GM19463 (cell line): ENCODE measurements at regions not wholly inside any gene's neighbourhood (a gene's known extent, or its start where the extent isn't known, plus 50 kb on each side); places are given as distances from the start of the nearest gene placed in this dataset.
A peak's percentile ranks its signal among the peaks of the same experiment; 100 is the strongest.
"Not testable (repeated sequence)": the region's sequence is repeated elsewhere in the genome, so short reads cannot be mapped to it uniquely, and the experiment has no call there.

Experiments used
- ATAC-seq: cut with Tn5 transposase; IDR thresholded peaks from one replicate; pipeline ENCODE4 v1.9.1; 2021; ENCODE audit warnings: mild to moderate bottlenecking, moderate library complexity; ENCODE audit not compliant: unreplicated experiment

DNA sequence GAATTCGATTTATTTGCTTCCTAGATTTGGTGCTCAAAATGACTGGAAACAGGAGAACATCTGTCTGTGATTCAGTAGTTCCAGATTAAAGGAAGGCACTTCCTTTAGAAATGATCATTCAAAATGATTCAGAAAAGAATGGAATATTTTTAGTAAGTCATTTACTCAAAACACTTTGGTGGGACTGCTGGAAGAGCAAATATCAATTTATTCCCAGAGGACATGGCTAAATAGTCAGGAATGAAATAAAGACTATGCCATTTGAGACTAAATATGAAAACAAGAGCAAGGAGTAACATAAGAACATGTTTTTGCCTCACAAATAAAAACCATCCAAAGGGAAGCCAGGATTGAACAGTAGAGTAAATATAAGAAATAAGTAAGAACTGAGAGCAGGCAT is 138.6 kb upstream of the RASA1 start:
- no peak for ATAC-seq

- ATAC-seq, result no peak
Observed at GRCh38 chr5:87132696-87133095, 135.0 kb upstream of the RASA1 start.

- ATAC-seq, result not testable (repeated sequence)
Observed at GRCh38 chr5:87134513-87134912, 133.2 kb upstream of the RASA1 start.

- no peak for ATAC-seq
Observed at GRCh38 chr5:87136096-87136495, 131.6 kb upstream of the RASA1 start.

DNA sequence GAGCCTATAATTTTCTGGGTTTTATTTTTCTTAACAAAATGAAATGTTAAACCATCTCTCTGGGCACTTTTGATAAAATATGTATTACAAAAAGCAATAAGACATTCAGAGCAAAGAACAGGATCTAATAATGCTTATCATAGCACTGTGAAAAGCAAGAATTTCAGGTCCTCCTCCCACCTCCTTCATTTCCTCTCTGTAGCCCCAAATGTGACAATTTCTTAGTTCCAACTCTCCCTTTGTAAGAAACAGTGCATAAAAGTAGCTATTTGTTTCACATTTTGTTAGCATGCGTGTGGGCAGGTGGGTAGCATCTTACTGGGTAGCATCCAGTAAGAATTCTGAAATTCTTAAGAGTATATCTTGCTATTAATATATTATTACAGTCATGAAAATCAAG is 130.9 kb upstream of the RASA1 start:
- ATAC-seq, result no peak

GRCh38 chr5:87137283-87137682 is 130.4 kb upstream of the RASA1 start:
- ATAC-seq, result no peak

- no peak for ATAC-seq
Observed at GRCh38 chr5:87138091-87138805, 129.4 kb upstream of the RASA1 start.

DNA sequence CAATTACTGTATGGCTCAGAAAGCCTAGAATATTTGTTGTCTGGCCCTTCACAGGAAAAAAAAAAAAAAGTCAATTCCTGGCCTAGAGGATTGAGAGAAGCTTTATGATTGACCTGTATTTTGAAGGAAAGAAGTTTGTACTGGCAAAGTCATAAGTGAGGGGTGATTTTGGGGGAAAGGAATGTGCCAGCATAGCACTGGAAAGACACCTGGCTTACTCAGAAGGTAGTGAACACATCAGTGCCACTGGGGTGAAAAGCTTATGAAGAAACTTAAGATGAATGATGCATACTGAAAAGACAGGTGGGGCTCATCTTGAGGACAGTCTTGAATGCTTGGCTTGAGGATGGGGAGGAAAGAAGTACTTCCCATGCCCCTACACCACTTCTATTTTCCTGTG is 127.9 kb upstream of the RASA1 start:
- no peak for ATAC-seq

- ATAC-seq, result no peak
Observed at GRCh38 chr5:87141544-87141943, 126.1 kb upstream of the RASA1 start.

- ATAC-seq, result not testable (repeated sequence)
Observed at GRCh38 chr5:87145853-87146252, 121.8 kb upstream of the RASA1 start.

- ATAC-seq, result no peak
Observed at GRCh38 chr5:87147441-87147840, 120.2 kb upstream of the RASA1 start.

- ATAC-seq, result no peak
Observed at GRCh38 chr5:87150630-87151029, 117.1 kb upstream of the RASA1 start.

- ATAC-seq, result peak; percentile 77
Observed at GRCh38 chr5:87151547-87151946, 116.1 kb upstream of the RASA1 start.

- ATAC-seq, result no peak
Observed at GRCh38 chr5:87152886-87153285, 114.8 kb upstream of the RASA1 start.

DNA sequence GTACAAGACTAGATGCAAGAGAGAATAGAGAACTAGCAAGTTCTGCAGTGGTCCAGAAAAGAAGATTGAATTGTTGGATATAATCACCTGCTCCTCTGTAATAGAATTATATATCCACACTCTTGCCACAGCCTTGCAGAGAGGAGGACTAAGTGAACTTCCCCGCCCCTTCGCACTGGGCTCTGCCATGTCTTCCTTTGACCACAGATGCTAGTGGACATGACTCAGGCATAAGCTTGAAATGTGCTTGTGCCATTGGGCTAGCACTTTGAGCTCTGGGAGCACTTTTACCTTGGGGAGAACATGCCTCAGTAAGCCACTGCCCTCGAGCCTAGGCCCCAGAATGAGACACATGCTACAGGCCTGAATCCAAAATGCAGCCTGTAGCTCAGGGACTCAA is 113.5 kb upstream of the RASA1 start:
- ATAC-seq, result no peak

DNA sequence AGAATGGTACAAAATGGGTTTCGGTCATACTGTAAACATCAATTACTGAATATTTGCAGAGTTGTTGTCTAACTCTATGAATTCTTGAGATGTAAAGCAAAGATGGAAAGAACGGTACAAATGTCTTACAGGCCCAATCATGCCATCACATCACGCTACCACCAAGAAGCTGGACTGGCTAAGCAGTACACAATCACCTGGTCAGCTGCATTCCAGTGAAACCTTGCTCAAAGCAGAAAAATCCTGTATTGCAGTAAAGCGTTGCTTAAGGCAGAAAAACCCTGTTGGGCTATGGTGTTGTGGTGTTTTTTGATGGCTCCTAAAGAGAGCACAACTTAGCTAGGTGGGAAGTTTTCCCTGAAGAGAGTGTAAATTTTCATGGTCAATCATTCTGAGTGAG is 112.6 kb upstream of the RASA1 start:
- ATAC-seq, result no peak

GRCh38 chr5:87156631-87157030 is 111.1 kb upstream of the RASA1 start:
- no peak for ATAC-seq

GRCh38 chr5:87164409-87164808 is 103.3 kb upstream of the RASA1 start:
- no peak for ATAC-seq

- ATAC-seq, result no peak
Observed at GRCh38 chr5:87169300-87169991, 98.2 kb upstream of the RASA1 start.

GRCh38 chr5:87170799-87171198 is 96.9 kb upstream of the RASA1 start:
- ATAC-seq, result no peak

GRCh38 chr5:87182649-87183048 is 85.0 kb upstream of the RASA1 start:
- ATAC-seq, result no peak

DNA sequence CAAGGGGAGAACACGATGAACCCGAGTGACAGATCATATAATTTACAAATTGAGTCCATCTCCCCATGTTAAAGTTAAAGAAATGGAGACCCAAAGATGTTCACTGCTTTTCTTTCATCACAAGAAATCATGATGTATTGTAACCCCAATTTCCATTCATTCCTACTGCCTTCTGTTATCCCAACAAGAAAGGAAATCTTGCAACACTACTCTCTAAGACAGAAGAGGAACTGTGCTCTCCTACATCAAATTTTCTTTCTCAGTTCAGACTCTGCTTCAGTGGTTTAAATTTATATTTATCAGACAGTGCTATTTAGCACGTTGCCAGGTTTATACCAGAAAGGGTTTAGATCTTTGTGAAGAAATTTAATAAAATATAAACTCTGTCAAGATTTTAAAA is 83.8 kb upstream of the RASA1 start:
- ATAC-seq, result no peak

DNA sequence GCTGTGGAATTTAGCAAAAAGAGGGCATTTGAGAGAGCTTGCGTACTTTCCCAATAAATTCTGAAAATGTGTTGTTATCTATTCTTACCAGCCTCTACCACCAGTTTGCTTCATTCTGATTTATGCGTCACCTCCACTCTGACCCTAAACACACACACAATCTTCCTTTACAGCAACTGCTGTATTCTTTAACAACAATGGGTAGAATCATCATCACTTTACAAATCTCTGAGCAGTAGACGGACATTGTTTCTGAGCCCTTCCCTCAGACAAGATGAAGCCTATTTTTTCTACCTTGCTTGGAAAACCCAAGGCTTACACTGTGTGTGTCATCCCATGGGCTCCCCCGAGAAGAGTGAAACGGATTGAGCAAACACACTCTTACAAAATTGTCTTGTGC is 83.1 kb upstream of the RASA1 start:
- ATAC-seq, result no peak
